ENCODE measurements at regions not wholly inside any gene's neighbourhood (a gene's known extent, or its start where the extent isn't known, plus 50 kb on each side); places are given as distances from the start of the nearest gene placed in this dataset.

DNA sequence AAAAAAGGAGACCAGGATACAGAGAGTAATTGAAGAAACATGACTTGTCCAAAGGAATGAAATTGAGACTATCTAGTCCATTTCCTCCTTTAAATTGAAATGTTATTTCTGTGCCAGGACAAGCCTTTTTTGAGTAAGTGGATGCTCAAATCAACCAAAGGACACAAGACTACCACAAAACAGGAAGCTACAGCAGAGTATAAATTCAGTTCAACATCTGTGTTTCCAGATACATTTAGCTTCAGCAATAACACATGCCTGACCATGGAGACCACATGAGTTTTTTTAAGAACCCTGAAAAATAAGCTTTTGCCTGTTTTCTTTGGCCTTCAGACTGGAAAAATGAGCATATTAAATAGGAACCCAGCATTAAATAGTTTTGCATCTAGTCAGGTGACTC, 707.5 kb downstream of the ZWINT start:
- H3K27ac Mint-ChIP-seq: no peak overlapping the region

DNA sequence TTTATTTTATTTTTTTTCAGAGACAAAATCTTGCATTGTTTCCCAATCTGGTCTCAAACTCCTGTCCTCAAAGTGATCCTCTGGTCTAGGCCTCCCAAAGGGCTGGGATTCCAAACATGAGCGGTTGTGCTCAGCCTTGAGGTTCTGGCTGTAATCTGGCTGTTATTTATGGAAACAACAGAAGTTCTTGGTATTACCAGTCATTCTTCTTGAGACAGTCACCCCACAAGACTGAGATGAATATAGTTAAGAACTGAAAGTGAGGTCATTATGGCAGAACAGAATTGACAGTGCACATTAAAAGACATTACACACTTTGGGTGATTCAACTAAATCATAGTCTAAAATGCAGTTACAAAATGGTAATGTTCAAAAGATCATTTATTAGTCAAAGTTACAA, 719.5 kb downstream of the ZWINT start:
- Mint-ChIP-seq H3K4me1 (no peaks in the 10 kb centered on the region), H3K27me3 (ENCODE audit: low read depth) (no peaks in the 10 kb centered on the region), H3K36me3 (ENCODE audit: low read depth) (no peaks in the 10 kb centered on the region), H3K4me3 (no peak overlapping the region), H3K9me3 (no peaks in the 10 kb centered on the region), H3K27ac (no peak overlapping the region)
- TF ChIP-seq, protein P1, sequence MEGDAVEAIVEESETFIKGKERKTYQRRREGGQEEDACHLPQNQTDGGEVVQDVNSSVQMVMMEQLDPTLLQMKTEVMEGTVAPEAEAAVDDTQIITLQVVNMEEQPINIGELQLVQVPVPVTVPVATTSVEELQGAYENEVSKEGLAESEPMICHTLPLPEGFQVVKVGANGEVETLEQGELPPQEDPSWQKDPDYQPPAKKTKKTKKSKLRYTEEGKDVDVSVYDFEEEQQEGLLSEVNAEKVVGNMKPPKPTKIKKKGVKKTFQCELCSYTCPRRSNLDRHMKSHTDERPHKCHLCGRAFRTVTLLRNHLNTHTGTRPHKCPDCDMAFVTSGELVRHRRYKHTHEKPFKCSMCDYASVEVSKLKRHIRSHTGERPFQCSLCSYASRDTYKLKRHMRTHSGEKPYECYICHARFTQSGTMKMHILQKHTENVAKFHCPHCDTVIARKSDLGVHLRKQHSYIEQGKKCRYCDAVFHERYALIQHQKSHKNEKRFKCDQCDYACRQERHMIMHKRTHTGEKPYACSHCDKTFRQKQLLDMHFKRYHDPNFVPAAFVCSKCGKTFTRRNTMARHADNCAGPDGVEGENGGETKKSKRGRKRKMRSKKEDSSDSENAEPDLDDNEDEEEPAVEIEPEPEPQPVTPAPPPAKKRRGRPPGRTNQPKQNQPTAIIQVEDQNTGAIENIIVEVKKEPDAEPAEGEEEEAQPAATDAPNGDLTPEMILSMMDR (IDR thresholded peaks at IDR 0.05; ENCODE audit: unreplicated experiment in 3 of 3): no peak

More for the DNA sequence above, 707.5 kb downstream of the ZWINT start:
- no peak overlapping the region for H3K4me3 Mint-ChIP-seq
- no peaks in the 10 kb centered on the region for H3K36me3 Mint-ChIP-seq (ENCODE audit: low read depth)
- TF ChIP-seq, protein P1 (IDR thresholded peaks at IDR 0.05; ENCODE audit: unreplicated experiment in 3 of 3): no peak
- H3K27me3 Mint-ChIP-seq (ENCODE audit: low read depth): peaks cover 4% of the 10 kb centered on the region
- no peaks in the 10 kb centered on the region for H3K9me3 Mint-ChIP-seq
- no peaks in the 10 kb centered on the region for H3K4me1 Mint-ChIP-seq

DNA sequence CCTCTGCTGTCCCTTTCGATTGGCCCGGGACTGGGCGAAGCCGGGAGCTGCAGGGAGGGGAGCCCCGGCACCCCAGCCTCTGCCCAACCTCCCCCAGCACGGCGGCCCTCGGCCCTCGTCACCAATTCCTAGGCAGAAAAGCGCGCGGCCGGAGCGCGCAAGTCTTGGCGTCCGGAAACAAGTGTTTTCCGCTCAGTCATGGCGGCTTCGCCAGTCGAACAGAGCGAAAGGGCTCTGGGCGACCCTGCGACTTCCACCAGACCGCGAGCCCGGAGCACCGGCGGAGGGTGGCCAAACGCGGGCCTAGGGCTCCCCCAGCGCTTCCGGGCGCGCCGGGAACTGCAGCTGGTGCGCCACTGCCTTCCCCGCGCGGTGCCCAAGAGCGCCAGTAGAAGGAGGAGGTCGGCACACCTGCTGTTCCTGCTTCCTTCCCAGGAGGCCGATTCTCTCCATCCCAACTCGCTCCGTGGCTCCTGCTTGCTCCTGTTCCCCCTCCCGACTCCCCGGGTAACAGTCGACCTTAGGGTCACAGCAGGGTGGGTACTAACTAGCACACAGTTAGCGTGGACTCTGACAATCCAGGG, 729.9 kb downstream of the ZWINT start:
- Mint-ChIP-seq H3K4me3 (peak overlapping the region in 2 of 3 experiments; percentile 88), H3K4me1 (peaks cover 4% of the 10 kb centered on the region), H3K27ac (peak overlapping the region in 1 of 3 experiments; percentile 23), H3K9me3 (no peaks in the 10 kb centered on the region), H3K27me3 (ENCODE audit: low read depth) (peaks cover 14% of the 10 kb centered on the region), H3K36me3 (ENCODE audit: low read depth) (no peaks in the 10 kb centered on the region)
- TF ChIP-seq, protein P1 (IDR thresholded peaks at IDR 0.05; ENCODE audit: unreplicated experiment in 3 of 3): peak; percentile 93 to 94 (median 94)

- TF ChIP-seq, protein P1 (IDR thresholded peaks at IDR 0.05; ENCODE audit: unreplicated experiment in 3 of 3): no peak
- H3K9me3 Mint-ChIP-seq: no peaks in the 10 kb centered on the region
- no peaks in the 10 kb centered on the region for H3K36me3 Mint-ChIP-seq (ENCODE audit: low read depth)
- peaks cover 4% of the 10 kb centered on the region for H3K4me1 Mint-ChIP-seq
- H3K27me3 Mint-ChIP-seq (ENCODE audit: low read depth): peaks cover 18% of the 10 kb centered on the region
- no peak overlapping the region for H3K27ac Mint-ChIP-seq
- peak overlapping the region in 2 of 3 experiments; percentile 88 for H3K4me3 Mint-ChIP-seq
Measured at GRCh38 chr10:55630491-55631056, 730.5 kb downstream of the ZWINT start.

GRCh38 chr10:55629793-55630490, 731.1 kb downstream of the ZWINT start:
- H3K36me3 Mint-ChIP-seq (ENCODE audit: low read depth): no peaks in the 10 kb centered on the region
- H3K9me3 Mint-ChIP-seq: no peaks in the 10 kb centered on the region
- peaks cover 4% of the 10 kb centered on the region for H3K4me1 Mint-ChIP-seq
- H3K27ac Mint-ChIP-seq: peak overlapping the region in 1 of 3 experiments; percentile 50
- TF ChIP-seq, protein P1 (IDR thresholded peaks at IDR 0.05; ENCODE audit: unreplicated experiment in 3 of 3): peak; percentile 78 to 85 (median 82)
- H3K27me3 Mint-ChIP-seq (ENCODE audit: low read depth): peaks cover 19% of the 10 kb centered on the region
- H3K4me3 Mint-ChIP-seq: peak overlapping the region in 2 of 3 experiments; percentile 88

Measured in nephron (organoid).